HEK293T (cell line): ENCODE measurements at regions not wholly inside any gene's neighbourhood (a gene's known extent, or its start where the extent isn't known, plus 50 kb on each side); places are given as distances from the start of the nearest gene placed in this dataset.

Experiments
- ARNT ChIP-seq: fragments of 450-650 bp; IDR thresholded peaks from 2 replicates; pipeline ENCODE4 v1.6.1; 2017; ENCODE audit warnings: mild to moderate bottlenecking
- BHLHE40 ChIP-seq: fragments of 450-650 bp; IDR thresholded peaks from 2 replicates; pipeline ENCODE4 v1.6.1; 2016; ENCODE audit warnings: mild to moderate bottlenecking, moderate library complexity, borderline replicate concordance
- ELF4 ChIP-seq: fragments of 450-650 bp; IDR thresholded peaks from 2 replicates; pipeline ENCODE4 v1.6.1; 2017; ENCODE audit warnings: antibody characterized with exemption
- FOXA1 ChIP-seq: fragments of 450-650 bp; IDR thresholded peaks from 2 replicates; pipeline ENCODE4 v1.6.1; 2016; ENCODE audit warnings: mild to moderate bottlenecking
- FOXM1 ChIP-seq: fragments of 450-650 bp; IDR thresholded peaks from 2 replicates; pipeline ENCODE4 v1.6.1; 2017; ENCODE audit warnings: mild to moderate bottlenecking, borderline replicate concordance
- L3MBTL2 ChIP-seq: fragments of 450-650 bp; conservative IDR thresholded peaks from 2 replicates; pipeline ENCODE4 v1.6.1; 2016; ENCODE audit warnings: mild to moderate bottlenecking
- NFRKB ChIP-seq: fragments of 450-650 bp; IDR thresholded peaks from 2 replicates; pipeline ENCODE4 v1.6.1; 2016; ENCODE audit warnings: mild to moderate bottlenecking, moderate library complexity
- PKNOX1 ChIP-seq: fragments of 450-650 bp; IDR thresholded peaks from 2 replicates; pipeline ENCODE4 v1.6.1; 2016
- SP1 ChIP-seq: fragments of 450-650 bp; IDR thresholded peaks from 2 replicates; pipeline ENCODE4 v1.6.1; 2017
- TARDBP ChIP-seq: fragments of 450-650 bp; IDR thresholded peaks from 2 replicates; pipeline ENCODE4 v1.6.1; 2016

DNA sequence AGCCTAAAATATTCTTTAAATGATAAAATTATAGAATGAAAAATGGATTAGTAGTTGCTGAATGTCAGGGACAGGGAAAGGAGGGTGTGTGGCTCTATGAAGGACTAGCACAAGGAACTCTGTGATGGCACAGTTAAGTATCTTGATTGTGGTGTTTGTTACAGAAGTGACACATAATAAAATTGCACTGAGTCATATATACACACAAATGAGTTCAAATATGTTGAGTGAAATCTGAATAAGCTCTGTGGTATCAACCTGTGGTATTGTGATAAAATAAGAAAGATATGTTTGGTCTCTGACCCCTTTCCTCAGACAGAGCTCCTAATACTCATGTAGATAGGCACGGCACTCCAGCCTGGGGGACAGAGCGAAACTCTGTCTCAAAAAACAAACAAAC lies 181.5 kb upstream of the TRIM24 start:
- TF ChIP-seq BHLHE40: no peak
- TF ChIP-seq SP1: no peak
- no peak for TF ChIP-seq PKNOX1
- no peak for TF ChIP-seq NFRKB
- no peak for TF ChIP-seq ARNT
- TF ChIP-seq FOXM1: no peak
- TF ChIP-seq ELF4: no peak
- TF ChIP-seq FOXA1: no peak
- TF ChIP-seq TARDBP: no peak
- TF ChIP-seq L3MBTL2: no peak
